ENCODE measurements at regions not wholly inside any gene's neighbourhood (a gene's known extent, or its start where the extent isn't known, plus 50 kb on each side); places are given as distances from the start of the nearest gene placed in this dataset.

DNA sequence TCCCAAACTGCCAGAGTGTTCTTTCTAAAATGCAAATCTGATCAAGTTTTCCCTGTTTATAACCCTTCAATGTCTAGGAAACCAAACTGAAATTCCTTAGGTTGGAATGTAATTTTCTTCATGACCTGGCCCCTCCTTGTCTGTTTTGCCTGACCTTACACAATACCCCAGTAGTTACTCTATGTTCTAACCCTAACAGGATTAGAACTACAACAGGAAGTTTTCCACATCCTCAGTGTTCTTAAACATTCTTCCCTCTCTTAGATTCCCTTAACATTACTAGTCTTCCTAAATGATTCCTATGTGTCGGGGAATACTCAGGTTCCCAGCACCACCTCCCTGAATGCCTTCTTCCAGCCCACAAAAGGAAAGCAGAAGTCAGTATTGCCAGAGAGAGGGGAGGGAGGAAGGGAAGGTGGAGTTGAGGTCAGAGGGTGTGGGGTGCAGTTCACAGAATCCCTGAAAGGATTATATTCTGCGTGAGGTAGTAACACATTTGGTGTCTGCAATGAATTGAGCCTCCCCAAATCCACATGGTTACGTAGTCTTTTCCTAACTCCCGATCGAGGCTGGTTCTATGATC is 72.6 kb downstream of the BBS10 start:
- TF ChIP-seq, protein P1, sequence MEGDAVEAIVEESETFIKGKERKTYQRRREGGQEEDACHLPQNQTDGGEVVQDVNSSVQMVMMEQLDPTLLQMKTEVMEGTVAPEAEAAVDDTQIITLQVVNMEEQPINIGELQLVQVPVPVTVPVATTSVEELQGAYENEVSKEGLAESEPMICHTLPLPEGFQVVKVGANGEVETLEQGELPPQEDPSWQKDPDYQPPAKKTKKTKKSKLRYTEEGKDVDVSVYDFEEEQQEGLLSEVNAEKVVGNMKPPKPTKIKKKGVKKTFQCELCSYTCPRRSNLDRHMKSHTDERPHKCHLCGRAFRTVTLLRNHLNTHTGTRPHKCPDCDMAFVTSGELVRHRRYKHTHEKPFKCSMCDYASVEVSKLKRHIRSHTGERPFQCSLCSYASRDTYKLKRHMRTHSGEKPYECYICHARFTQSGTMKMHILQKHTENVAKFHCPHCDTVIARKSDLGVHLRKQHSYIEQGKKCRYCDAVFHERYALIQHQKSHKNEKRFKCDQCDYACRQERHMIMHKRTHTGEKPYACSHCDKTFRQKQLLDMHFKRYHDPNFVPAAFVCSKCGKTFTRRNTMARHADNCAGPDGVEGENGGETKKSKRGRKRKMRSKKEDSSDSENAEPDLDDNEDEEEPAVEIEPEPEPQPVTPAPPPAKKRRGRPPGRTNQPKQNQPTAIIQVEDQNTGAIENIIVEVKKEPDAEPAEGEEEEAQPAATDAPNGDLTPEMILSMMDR (IDR thresholded peaks at IDR 0.05), result no peak
- no peak for TF ChIP-seq POLR2A (IDR thresholded peaks at IDR 0.05)

Measured in esophagus squamous epithelium (tissue), 4 donors.